ENCODE measurements at regions not wholly inside any gene's neighbourhood (a gene's known extent, or its start where the extent isn't known, plus 50 kb on each side); places are given as distances from the start of the nearest gene placed in this dataset.

DNA sequence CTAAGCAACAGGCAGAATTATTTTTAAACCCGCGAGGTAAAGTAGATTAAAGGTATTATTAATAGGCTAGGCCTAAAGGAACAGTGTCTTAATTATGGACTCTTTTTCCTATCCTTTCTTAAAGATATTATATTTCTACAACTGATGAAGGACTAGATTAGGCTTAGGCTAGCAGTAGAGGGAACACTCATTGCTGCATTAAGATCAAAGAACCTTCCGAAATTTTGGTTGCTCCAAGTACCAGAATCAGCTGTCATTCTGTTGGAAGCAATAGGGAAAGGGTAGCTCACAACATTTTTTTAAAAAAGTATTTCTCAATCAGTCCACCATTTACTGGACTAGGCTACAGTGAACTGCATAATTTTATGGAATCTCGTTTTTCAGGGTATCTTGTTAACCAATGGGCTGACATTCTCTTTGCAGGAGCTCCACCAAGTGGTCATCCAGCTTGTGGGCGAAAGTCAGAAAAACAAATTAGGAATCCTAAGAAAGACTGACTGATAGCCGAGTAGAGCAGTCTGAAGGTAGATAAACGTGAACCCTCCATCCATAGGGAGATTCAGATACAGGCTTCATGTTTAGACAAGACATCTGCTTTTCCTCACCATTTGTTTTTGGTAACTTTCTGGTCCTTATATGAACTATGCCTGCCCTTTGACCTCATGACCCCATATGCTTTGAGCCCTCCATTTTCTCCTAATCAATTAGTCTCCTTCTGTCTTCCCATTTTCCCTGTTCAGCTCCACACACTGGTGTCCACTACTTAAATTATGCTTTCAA is 103.6 kb upstream of the CHD1 start:
- Histone ChIP-seq H3K79me2 (ENCODE audit: control insufficient read depth in 1 of 2, insufficient read depth in 2 of 2, low read length in 2 of 2) (no peaks in the 10 kb centered on the region), H3K23me2 (ENCODE audit: low read depth, low read length) (no peaks in the 10 kb centered on the region), H3K9ac (replicated peaks in 1 of 4; ENCODE audit: extremely low read depth in 1 of 4, low read depth in 3 of 4, low read length in 3 of 4) (no peak overlapping the region), H2AFZ (ENCODE audit: low read length) (peak overlapping the region; percentile 67; the same call in 1 of the 2 replicates), H3K56ac (replicated peaks; ENCODE audit: insufficient read length, low read depth, low read length) (no peak overlapping the region), H3K18ac (ENCODE audit: extremely low read depth, low read length) (no peak overlapping the region), H3K27me3 (replicated peaks in 1 of 4; ENCODE audit: control insufficient read depth in 3 of 4, extremely low read depth in 1 of 4, insufficient read depth in 3 of 4, low read length in 3 of 4) (no peaks in the 10 kb centered on the region), H3K4me1 (replicated peaks in 1 of 4; ENCODE audit: control insufficient read depth in 3 of 4, insufficient read depth in 4 of 4, low read length in 3 of 4) (no peaks in the 10 kb centered on the region), H2BK120ac (replicated peaks; ENCODE audit: low read depth, low read length) (no peak overlapping the region), H3K79me1 (ENCODE audit: low read depth, low read length) (no peaks in the 10 kb centered on the region), H3K23ac (ENCODE audit: insufficient read length) (no peak overlapping the region), H4K20me1 (replicated peaks in 1 of 2; ENCODE audit: control insufficient read depth in 1 of 2, insufficient read depth in 2 of 2, low read length in 2 of 2) (no peaks in the 10 kb centered on the region), H3K9me3 (ENCODE audit: insufficient read depth in 2 of 2, low read depth in 1 of 2, low read length in 1 of 2) (no peaks in the 10 kb centered on the region), H4K91ac (replicated peaks; ENCODE audit: insufficient read length, low read length) (no peak overlapping the region), H2BK15ac (ENCODE audit: low read length) (no peak overlapping the region), H3K4me3 (ENCODE audit: extremely low read depth in 1 of 4, insufficient read depth in 2 of 4, low read depth in 3 of 4, low read length in 4 of 4) (no peak overlapping the region), H3K4ac (replicated peaks; ENCODE audit: insufficient read length, low read depth, low read length) (no peak overlapping the region), H3K4me2 (ENCODE audit: insufficient read depth in 1 of 2, low read depth in 2 of 2, low read length in 2 of 2) (no peak overlapping the region), H4K8ac (ENCODE audit: extremely low read depth, insufficient read depth, low read length) (no peak overlapping the region), H2BK20ac (ENCODE audit: low read length) (no peak overlapping the region), H3K36me3 (ENCODE audit: control insufficient read depth in 2 of 4, insufficient read depth in 4 of 4, low read length in 3 of 4) (no peaks in the 10 kb centered on the region), H4K5ac (ENCODE audit: insufficient read length, low read depth, low read length) (no peak overlapping the region), H2BK12ac (ENCODE audit: low read depth, low read length) (no peak overlapping the region), H2AK5ac (ENCODE audit: low read depth, low read length) (no peak overlapping the region), H2BK5ac (ENCODE audit: low read depth, low read length) (no peak overlapping the region), H3K14ac (ENCODE audit: insufficient read length) (no peak overlapping the region), H3K27ac (ENCODE audit: low read depth, low read length) (no peak overlapping the region)
- WGBS, 2 experiments (ENCODE audit: extremely low coverage in 1 of 2, insufficient coverage in 1 of 2, insufficient read length in 1 of 2, insufficient replicate concordance in 2 of 2, low coverage in 1 of 2, low lambda C conversion rate in 2 of 2, missing lambda C conversion rate in 1 of 2), result 54% methylated on average over 7 of the region's 7 CpGs; no CpG with 5 or more reads in 1 of the 2 experiments
- CTCF ChIA-PET (ENCODE audit: partially characterized antibody), result interaction anchor here (0.7 to 2.3 kb wide), 28 partner anchors 11 to 181 kb away, joined by 3 to 22 read pairs (median 3); no protein-coding TSS in a partner anchor
- POLR2A ChIA-PET (ENCODE audit: partially characterized antibody), result interaction anchor here (1.1 kb wide), 1 partner anchor 103 kb away, joined by 3 read pairs; no protein-coding TSS in a partner anchor
- FAIRE-seq (peak; percentile 66), DNase-seq (ENCODE audit: low read depth in 1 of 2, low spot score in 2 of 2) (no peak)
- TF ChIP-seq, protein P1, sequence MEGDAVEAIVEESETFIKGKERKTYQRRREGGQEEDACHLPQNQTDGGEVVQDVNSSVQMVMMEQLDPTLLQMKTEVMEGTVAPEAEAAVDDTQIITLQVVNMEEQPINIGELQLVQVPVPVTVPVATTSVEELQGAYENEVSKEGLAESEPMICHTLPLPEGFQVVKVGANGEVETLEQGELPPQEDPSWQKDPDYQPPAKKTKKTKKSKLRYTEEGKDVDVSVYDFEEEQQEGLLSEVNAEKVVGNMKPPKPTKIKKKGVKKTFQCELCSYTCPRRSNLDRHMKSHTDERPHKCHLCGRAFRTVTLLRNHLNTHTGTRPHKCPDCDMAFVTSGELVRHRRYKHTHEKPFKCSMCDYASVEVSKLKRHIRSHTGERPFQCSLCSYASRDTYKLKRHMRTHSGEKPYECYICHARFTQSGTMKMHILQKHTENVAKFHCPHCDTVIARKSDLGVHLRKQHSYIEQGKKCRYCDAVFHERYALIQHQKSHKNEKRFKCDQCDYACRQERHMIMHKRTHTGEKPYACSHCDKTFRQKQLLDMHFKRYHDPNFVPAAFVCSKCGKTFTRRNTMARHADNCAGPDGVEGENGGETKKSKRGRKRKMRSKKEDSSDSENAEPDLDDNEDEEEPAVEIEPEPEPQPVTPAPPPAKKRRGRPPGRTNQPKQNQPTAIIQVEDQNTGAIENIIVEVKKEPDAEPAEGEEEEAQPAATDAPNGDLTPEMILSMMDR (IDR thresholded peaks at IDR 0.05; ENCODE audit: control extremely low read depth in 1 of 3, insufficient read depth in 1 of 3, low read depth in 1 of 3, low read length in 3 of 3), result peak; percentile 7 to 87 (median 78)
- TF ChIP-seq RAD21 (IDR thresholded peaks at IDR 0.05 in 1 of 2, conservative IDR thresholded peaks at IDR 0.05 in 1 of 2; ENCODE audit: low read depth in 2 of 2, low read length in 2 of 2) (peak; percentile 96 to 97), CEBPB (IDR thresholded peaks at IDR 0.05; ENCODE audit: low read depth, low read length) (no peak)

All from H1 (cell line).